SK-MEL-5 (cell line): ENCODE measurements at regions not wholly inside any gene's neighbourhood (a gene's known extent, or its start where the extent isn't known, plus 50 kb on each side); places are given as distances from the start of the nearest gene placed in this dataset.
"Not testable (repeated sequence)": the region's sequence is repeated elsewhere in the genome, so short reads cannot be mapped to it uniquely, and the experiment has no call there.

Experiments used
- DNase-seq: peaks from one replicate; pipeline ENCODE4 v3.0.0-alpha.2; 2016; ENCODE audit warnings: low read depth, low spot score
- in situ Hi-C: cut with HindIII; loops from 2 replicates; pipeline ENCODE4 v1.10.0; 2016; ENCODE audit warnings: low sequenced_read_pairs, high pct_unique_total_duplicates, low pct_unique_long_range_greater_than_20kb

DNA sequence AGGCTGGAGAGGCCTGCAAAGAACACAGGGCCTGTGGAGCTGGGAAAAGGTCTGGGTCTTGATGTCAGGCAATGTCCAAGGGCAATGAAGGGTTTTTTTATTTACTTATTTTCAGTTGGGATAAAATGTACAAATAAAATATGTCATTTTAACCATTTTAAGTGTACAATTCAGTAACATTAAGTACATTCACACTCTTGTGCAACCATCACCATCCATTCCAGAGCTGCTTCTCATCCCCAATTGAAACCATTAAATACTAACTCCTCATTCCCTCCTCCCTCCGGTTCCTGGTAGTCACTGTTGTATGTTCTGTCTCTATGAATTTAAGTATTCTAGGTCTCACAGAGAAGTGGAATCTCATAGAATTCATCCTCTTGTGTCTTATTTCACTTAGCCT, 444.7 kb downstream of the HS3ST3B1 start:
- in situ Hi-C loops = no loop called here
- no peak for DNase-seq

DNA sequence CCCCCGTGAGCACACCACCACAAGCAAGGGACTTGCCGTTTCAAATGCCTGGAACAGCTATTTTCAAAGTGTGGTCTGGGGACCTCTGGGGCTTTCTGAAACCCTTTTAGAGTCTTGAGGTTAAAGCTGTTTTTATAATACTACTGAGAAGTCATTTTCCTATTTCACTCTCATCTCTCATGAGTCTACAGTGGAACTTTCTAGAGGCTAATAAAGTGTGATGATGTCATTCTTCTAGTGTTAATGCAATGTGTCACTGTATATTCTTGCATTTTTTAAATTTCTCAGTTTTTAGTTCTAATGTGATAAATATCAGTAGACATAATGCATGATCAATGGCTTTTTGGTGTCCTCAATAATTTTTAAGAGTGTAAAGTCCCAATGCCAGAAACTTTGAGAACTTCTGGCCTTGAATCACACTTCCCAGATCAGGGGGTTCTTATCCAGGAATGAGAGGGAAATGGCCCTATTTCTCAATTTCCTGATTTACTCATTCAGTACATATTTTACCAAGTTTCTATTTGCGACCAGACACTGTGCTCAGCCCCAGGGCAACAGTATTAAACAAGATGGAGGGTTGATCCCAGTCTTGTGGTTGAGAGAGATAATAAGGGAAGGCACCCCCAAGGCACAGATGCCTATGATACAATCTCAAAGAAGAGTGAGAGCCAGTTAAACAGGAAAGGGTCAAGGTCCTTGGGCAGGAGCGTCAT, 444.0 kb downstream of the HS3ST3B1 start:
- in situ Hi-C loops = no loop called here
- DNase-seq = no peak

- DNase-seq = no peak
- in situ Hi-C loops = no loop called here
These were observed 440.6 kb downstream of the HS3ST3B1 start for GRCh38 chr17:14741491-14741890.

GRCh38 chr17:14739656-14740431, 439.0 kb downstream of the HS3ST3B1 start:
- DNase-seq = no peak
- in situ Hi-C loops = no loop called here

GRCh38 chr17:14738652-14738988, 437.7 kb downstream of the HS3ST3B1 start:
- in situ Hi-C loops = no loop called here
- no peak for DNase-seq

GRCh38 chr17:14737984-14738651, 437.2 kb downstream of the HS3ST3B1 start:
- no peak for DNase-seq
- in situ Hi-C loops = no loop called here

DNA sequence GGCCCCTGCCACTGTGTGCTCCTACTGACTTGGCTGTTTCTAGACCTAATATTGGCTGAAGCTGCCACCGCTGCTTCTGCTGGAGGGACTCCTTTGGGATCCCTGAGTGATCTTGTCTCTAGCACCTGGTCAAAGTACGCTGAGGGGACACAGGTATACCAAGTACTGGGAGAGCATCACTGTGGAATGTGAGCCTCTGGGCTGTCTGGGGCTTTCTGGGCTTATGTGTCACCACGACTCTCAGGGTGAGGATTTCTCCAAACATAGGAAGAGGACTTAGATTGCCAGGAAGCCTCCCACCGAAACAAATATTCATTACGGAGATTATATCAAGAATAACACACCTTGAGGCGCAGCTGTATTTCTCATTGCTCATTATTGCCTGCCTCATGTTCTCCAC, 435.8 kb downstream of the HS3ST3B1 start:
- in situ Hi-C loops = no loop called here

GRCh38 chr17:14733376-14733775, 432.5 kb downstream of the HS3ST3B1 start:
- in situ Hi-C loops = no loop called here

More for the DNA sequence above, 435.8 kb downstream of the HS3ST3B1 start:
- no peak for DNase-seq

DNA sequence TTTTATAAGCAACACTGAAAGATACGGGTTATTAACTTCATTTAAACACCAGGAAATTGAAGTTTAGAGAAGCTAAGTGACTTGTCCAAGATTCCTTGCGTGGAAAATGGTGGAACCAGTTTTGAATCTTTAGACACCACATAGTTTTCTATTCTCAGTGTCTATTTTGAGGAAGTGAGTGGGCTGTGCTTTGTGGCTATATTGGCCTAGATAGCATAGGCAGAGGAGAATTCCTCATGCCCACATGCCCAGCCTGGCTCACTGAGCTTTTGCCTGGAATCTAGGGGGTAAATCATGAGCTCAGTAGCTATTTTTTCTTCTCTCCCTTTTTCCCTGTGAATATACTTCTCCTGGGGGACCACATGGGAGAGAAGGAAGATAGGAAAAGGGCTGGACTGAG, 431.3 kb downstream of the HS3ST3B1 start:
- DNase-seq = no peak
- in situ Hi-C loops = no loop called here

More at GRCh38 chr17:14733376-14733775, 432.5 kb downstream of the HS3ST3B1 start:
- DNase-seq = no peak

DNA sequence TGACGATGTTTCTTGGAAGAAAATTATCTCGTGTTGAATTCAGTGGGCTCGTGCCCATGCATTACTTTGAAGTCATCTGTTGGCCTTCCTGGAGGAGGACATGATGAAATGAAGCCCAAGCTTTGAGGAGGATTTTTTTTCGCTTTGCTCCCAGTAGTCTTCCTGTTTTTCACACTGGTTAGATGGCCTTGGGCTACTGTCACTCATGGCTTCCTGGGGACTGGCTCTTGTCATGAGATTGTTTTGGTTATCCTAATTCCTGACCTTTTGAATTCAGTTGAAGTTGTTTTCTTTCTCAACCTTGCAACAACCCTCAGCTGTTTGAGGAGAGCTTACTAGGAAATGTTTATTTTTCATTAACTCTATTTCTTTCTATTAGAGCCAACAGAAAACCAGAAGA, 430.7 kb downstream of the HS3ST3B1 start:
- no peak for DNase-seq
- in situ Hi-C loops = no loop called here

DNA sequence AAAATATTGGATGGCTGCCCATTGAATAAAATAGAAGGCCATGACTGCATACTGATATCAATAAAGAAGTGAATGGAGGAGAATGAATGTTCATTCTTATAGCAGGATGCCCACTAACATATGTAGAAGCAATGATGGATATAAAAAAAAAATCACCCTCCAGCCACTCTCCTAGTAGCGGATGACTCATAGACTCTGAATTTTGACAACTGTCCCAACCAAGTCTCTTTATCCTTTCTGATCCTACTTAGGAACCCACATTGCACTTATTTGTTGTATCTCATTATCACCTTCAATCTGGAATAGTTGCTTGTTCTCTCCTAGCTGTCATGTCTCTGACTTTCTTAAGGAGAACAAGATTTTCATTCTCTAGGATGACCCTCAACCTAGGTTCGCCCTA, 429.9 kb downstream of the HS3ST3B1 start:
- no peak for DNase-seq
- in situ Hi-C loops = no loop called here

GRCh38 chr17:14725729-14726128, 424.8 kb downstream of the HS3ST3B1 start:
- in situ Hi-C loops = no loop called here
- no peak for DNase-seq

- in situ Hi-C loops = no loop called here
These were observed 423.9 kb downstream of the HS3ST3B1 start for GRCh38 chr17:14724770-14725169.

DNA sequence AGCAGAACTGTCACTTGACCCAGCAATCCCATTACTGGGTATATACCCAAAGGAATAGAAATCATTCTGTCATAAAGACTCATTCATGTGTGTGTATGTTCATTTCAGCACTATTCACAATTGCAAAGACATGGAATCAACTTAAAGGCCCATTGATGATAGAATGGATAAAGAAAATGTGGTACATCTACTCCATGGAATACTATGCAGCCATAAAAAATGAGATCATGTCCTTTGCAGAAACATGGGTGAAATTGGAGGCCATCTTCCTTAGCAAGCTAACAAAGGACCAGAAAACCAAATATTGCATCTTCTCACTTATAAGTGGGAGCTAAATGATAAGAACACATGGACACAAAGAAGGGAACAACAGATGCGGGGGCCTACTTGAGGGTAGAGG, 422.5 kb downstream of the HS3ST3B1 start:
- not testable (repeated sequence) for DNase-seq

More at GRCh38 chr17:14724770-14725169, 423.9 kb downstream of the HS3ST3B1 start:
- no peak for DNase-seq

DNA sequence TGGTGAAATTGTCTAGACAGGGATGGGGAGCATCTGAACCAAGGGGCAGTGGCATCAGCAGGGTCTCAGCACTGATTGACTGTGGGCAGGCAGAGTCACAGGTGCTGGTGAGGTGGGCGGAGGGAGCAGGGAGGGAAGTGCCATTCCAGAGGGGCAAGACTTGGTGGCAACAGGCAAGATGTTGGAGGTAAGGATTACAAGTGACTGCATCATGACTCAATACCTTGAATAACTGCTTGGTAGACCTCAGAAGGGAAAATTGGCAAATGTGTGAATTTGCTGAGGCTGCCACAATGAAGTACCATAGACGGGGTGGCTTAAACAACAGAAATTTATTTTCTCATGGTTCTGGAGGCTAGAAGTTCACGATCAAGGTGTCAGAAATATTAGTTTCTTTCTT, 419.1 kb downstream of the HS3ST3B1 start:
- no peak for DNase-seq
- in situ Hi-C loops = no loop called here

More for the DNA sequence above, 422.5 kb downstream of the HS3ST3B1 start:
- in situ Hi-C loops = not testable (repeated sequence)

DNA sequence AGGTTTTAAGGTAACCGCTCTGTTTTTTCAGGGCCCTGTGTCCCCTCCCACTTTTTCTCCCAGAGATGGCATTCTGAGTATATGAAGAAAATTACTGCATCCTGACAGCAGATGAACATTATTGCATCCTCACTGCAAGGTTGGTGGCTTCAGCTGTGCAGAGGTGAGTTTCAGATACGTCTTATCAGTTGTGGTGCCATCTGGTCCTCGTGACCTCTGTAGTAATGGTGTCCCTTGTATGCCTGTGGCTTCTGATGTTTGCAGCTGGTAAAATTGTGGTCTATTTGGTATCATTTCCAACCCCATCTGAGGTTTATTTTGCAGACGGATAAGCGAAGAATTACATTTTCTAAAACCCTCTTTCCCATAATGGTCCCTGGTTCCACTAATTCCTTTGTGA, 417.0 kb downstream of the HS3ST3B1 start:
- in situ Hi-C loops = no loop called here
- no peak for DNase-seq

- in situ Hi-C loops = no loop called here
These were observed 414.7 kb downstream of the HS3ST3B1 start for GRCh38 chr17:14715561-14715960.

GRCh38 chr17:14712611-14713021, 411.7 kb downstream of the HS3ST3B1 start:
- in situ Hi-C loops = no loop called here
- no peak for DNase-seq

More at GRCh38 chr17:14715561-14715960, 414.7 kb downstream of the HS3ST3B1 start:
- DNase-seq = no peak
